Prostate gland (tissue), 2 donors: ENCODE measurements at regions not wholly inside any gene's neighbourhood (a gene's known extent, or its start where the extent isn't known, plus 50 kb on each side); places are given as distances from the start of the nearest gene placed in this dataset.

Experiments
- POLR2A ChIP-seq: fragments of 450-650 bp; IDR thresholded peaks from one replicate; pipeline ENCODE4 v1.6.1; 2016; ENCODE audit warnings: antibody characterized with exemption, mild to moderate bottlenecking
- POLR2AphosphoS5 ChIP-seq: sonication (generic); formaldehyde crosslinking; IDR thresholded peaks from one replicate; pipeline ENCODE4 v1.6.1; 2017; ENCODE audit warnings: antibody characterized with exemption
- TF ChIP-seq, protein P1 (sequence below), 4 experiments: fragments of 200-600 bp in 2 of 4; fragments of 450-650 bp in 2 of 4; sonication (generic) in 2 of 4; IDR thresholded peaks; 1 replicate in 3 of 4; 2 replicates in 1 of 4; pipeline ENCODE4 v1.5.1; 2016 to 2019; ENCODE audit warnings: antibody characterized with exemption in 4 of 4, mild to moderate bottlenecking in 2 of 4, moderate library complexity in 2 of 4

DNA sequence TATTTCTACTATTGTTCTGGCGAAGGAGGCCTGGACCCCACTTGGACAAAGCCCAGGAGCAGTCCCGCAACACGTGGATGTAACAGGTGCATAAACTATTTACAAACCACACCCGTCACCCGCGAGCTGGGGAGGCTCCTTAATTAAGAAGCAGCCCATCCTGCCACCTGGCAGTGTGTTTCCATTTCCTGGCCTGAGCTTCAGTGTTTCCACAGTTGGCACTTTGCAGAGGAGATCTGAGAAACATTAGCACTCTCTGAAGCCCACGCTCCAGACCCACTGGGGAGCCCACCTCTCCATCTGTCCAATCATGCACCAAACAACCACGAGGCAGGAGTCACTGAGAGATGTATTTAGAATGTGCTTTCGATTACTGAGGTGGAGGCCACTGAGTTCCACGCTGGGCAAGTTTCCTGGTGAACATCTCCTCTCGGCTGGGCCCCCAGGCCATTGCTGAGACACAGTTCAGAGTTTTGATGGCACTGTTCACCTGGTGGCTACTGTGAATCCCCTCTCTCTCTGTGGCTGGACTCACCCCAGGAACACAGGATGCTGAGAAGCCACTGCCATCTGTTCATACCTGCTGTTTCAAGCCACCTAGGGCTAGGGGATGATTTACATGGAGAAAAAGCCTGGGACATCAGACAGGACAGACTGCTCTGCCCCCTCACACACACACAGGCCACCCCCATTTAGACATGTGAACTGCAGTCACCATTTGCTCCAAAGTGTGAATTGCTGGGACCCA lies 129.1 kb downstream of the AIPL1 start:
- TF ChIP-seq, protein P1, sequence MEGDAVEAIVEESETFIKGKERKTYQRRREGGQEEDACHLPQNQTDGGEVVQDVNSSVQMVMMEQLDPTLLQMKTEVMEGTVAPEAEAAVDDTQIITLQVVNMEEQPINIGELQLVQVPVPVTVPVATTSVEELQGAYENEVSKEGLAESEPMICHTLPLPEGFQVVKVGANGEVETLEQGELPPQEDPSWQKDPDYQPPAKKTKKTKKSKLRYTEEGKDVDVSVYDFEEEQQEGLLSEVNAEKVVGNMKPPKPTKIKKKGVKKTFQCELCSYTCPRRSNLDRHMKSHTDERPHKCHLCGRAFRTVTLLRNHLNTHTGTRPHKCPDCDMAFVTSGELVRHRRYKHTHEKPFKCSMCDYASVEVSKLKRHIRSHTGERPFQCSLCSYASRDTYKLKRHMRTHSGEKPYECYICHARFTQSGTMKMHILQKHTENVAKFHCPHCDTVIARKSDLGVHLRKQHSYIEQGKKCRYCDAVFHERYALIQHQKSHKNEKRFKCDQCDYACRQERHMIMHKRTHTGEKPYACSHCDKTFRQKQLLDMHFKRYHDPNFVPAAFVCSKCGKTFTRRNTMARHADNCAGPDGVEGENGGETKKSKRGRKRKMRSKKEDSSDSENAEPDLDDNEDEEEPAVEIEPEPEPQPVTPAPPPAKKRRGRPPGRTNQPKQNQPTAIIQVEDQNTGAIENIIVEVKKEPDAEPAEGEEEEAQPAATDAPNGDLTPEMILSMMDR (IDR thresholded peaks at IDR 0.05) = no peak
- TF ChIP-seq POLR2A (no peak), POLR2AphosphoS5 (no peak)
